SU-DHL-6 (cell line): ENCODE measurements at regions not wholly inside any gene's neighbourhood (a gene's known extent, or its start where the extent isn't known, plus 50 kb on each side); places are given as distances from the start of the nearest gene placed in this dataset.

ENCODE experiments used
- H2AFZ ChIP-seq: fragments of 200-600 bp; sonication (generic); 2 replicates; pipeline ENCODE4 v1.6.1; 2014; ENCODE audit warnings: low read depth, mild to moderate bottlenecking, moderate library complexity, mixed read lengths, antibody characterized with exemption, low read length; ENCODE audit not compliant: severe bottlenecking
- H3F3A ChIP-seq: fragments of 200-600 bp; shearing (Covaris generic); 2 replicates; pipeline ENCODE4 v1.6.0; 2016; ENCODE audit warnings: antibody characterized with exemption, mild to moderate bottlenecking; ENCODE audit not compliant: insufficient read depth
- H3K27ac ChIP-seq: fragments of 200-600 bp; sonication (generic); 2 replicates; pipeline ENCODE4 v1.5.1; 2016; ENCODE audit warnings: low read depth, mild to moderate bottlenecking, low read length, moderate library complexity, mixed read lengths
- H3K27me3 ChIP-seq: fragments of 200-600 bp; sonication (generic), shearing (Covaris generic); 2 replicates; pipeline ENCODE4 v1.6.0; 2014; ENCODE audit warnings: mild to moderate bottlenecking, low read length
- H3K36me3 ChIP-seq: fragments of 200-600 bp; sonication (generic); 2 replicates; pipeline ENCODE4 v1.6.1; 2014; ENCODE audit warnings: mild to moderate bottlenecking, low read length, mixed read lengths
- H3K4me2 ChIP-seq: fragments of 300-600, 200-600 bp; shearing (Covaris generic), sonication (generic); 2 replicates; pipeline ENCODE4 v1.6.0; 2014; ENCODE audit warnings: low read length, low read depth, mild to moderate bottlenecking; ENCODE audit not compliant: poor library complexity, severe bottlenecking
- H3K4me3 ChIP-seq: fragments of 200-600 bp; sonication (generic); 2 replicates; pipeline ENCODE4 v1.5.1; 2014; ENCODE audit warnings: antibody characterized with exemption, low read length, mild to moderate bottlenecking, mixed read lengths; ENCODE audit not compliant: insufficient read depth, poor library complexity, severe bottlenecking
- H3K79me2 ChIP-seq: fragments of 200-600 bp; sonication (generic); 2 replicates; pipeline ENCODE4 v1.6.1; 2014; ENCODE audit warnings: mild to moderate bottlenecking, low read length, moderate library complexity; ENCODE audit not compliant: insufficient read depth
- H3K9ac ChIP-seq: fragments of 200-600 bp; sonication (generic); 2 replicates; pipeline ENCODE4 v1.7.0; 2014; ENCODE audit warnings: mild to moderate bottlenecking, low read length
- H3K9me2 ChIP-seq: fragments of 200-600 bp; sonication (generic); replicated peaks from 2 replicates; pipeline ENCODE4 v1.6.1; 2014; ENCODE audit warnings: low read length; ENCODE audit not compliant: insufficient read depth
- H3K9me3 ChIP-seq: fragments of 200-600 bp; sonication (generic); 2 replicates; pipeline ENCODE4 v1.6.1; 2014; ENCODE audit warnings: low read length, mixed read lengths; ENCODE audit not compliant: insufficient read depth
- H4K20me1 ChIP-seq: fragments of 200-600 bp; sonication (generic); 2 replicates; pipeline ENCODE4 v1.6.1; 2014; ENCODE audit warnings: low read depth, mild to moderate bottlenecking, antibody characterized with exemption, low read length, moderate library complexity, mixed read lengths
- CTCF ChIP-seq: fragments of 200-600 bp; sonication (generic); IDR thresholded peaks from one replicate; pipeline ENCODE4 v1.5.1; 2017; ENCODE audit warnings: antibody characterized with exemption, mild to moderate bottlenecking, low read length, moderate library complexity; ENCODE audit not compliant: insufficient read depth, poor library complexity, severe bottlenecking
- EZH2phosphoT487 ChIP-seq: fragments of 200-600 bp; sonication (generic), shearing (Covaris generic); conservative IDR thresholded peaks from 2 replicates; pipeline ENCODE4 v1.6.1; 2018; ENCODE audit warnings: mild to moderate bottlenecking, antibody characterized with exemption, low read length, moderate library complexity, mixed read lengths

- no peak for TF ChIP-seq EZH2phosphoT487
- no peak for TF ChIP-seq CTCF
- Histone ChIP-seq H3F3A (no peaks in the 10 kb centered on the region), H3K9ac (no peak overlapping the region), H3K9me2 (no peaks in the 10 kb centered on the region), H3K36me3 (no peaks in the 10 kb centered on the region), H3K27me3 (no peaks in the 10 kb centered on the region), H3K79me2 (no peaks in the 10 kb centered on the region), H3K4me2 (no peak overlapping the region), H2AFZ (no peak overlapping the region), H3K27ac (no peak overlapping the region), H3K9me3 (no peaks in the 10 kb centered on the region), H4K20me1 (no peaks in the 10 kb centered on the region), H3K4me3 (no peak overlapping the region)
Measured at GRCh38 chr3:191637611-191638010, 176.6 kb downstream of the PYDC2 start.

GRCh38 chr3:191641789-191642188 is 180.8 kb downstream of the PYDC2 start:
- no peak overlapping the region for H3K4me2 ChIP-seq
- H4K20me1 ChIP-seq: no peaks in the 10 kb centered on the region
- no peaks in the 10 kb centered on the region for H3K36me3 ChIP-seq
- no peak overlapping the region for H3K4me3 ChIP-seq
- no peaks in the 10 kb centered on the region for H3F3A ChIP-seq
- no peaks in the 10 kb centered on the region for H3K27me3 ChIP-seq
- no peak overlapping the region for H3K27ac ChIP-seq
- H2AFZ ChIP-seq: no peak overlapping the region
- H3K9me3 ChIP-seq: no peaks in the 10 kb centered on the region
- no peaks in the 10 kb centered on the region for H3K9me2 ChIP-seq
- H3K79me2 ChIP-seq: no peaks in the 10 kb centered on the region
- TF ChIP-seq EZH2phosphoT487: no peak
- no peak for TF ChIP-seq CTCF
- no peak overlapping the region for H3K9ac ChIP-seq

GRCh38 chr3:191644291-191644690 is 183.3 kb downstream of the PYDC2 start:
- H4K20me1 ChIP-seq: no peaks in the 10 kb centered on the region
- TF ChIP-seq CTCF (no peak), EZH2phosphoT487 (no peak)
- no peaks in the 10 kb centered on the region for H3K9me2 ChIP-seq
- no peaks in the 10 kb centered on the region for H3K9me3 ChIP-seq
- H3K4me2 ChIP-seq: no peak overlapping the region
- no peaks in the 10 kb centered on the region for H3K36me3 ChIP-seq
- H3K27ac ChIP-seq: no peak overlapping the region
- H3K4me3 ChIP-seq: no peak overlapping the region
- no peaks in the 10 kb centered on the region for H3K27me3 ChIP-seq
- H3K9ac ChIP-seq: no peak overlapping the region
- H2AFZ ChIP-seq: no peak overlapping the region
- H3F3A ChIP-seq: no peaks in the 10 kb centered on the region
- H3K79me2 ChIP-seq: no peaks in the 10 kb centered on the region
